GM19452 (cell line): ENCODE measurements at regions not wholly inside any gene's neighbourhood (a gene's known extent, or its start where the extent isn't known, plus 50 kb on each side); places are given as distances from the start of the nearest gene placed in this dataset.
A peak's percentile ranks its signal among the peaks of the same experiment; 100 is the strongest.
"Not testable (repeated sequence)": the region's sequence is repeated elsewhere in the genome, so short reads cannot be mapped to it uniquely, and the experiment has no call there.

Experiments used
- ATAC-seq: cut with Tn5 transposase; IDR thresholded peaks from one replicate; pipeline ENCODE4 v1.9.1; 2021; ENCODE audit not compliant: unreplicated experiment

GRCh38 chr5:72599519-72600370 lies 92.5 kb upstream of the ZNF366 start:
- no peak for ATAC-seq

- ATAC-seq: no peak
These were observed 91.8 kb upstream of the ZNF366 start for GRCh38 chr5:72599065-72599433.

GRCh38 chr5:72598401-72599064 lies 91.3 kb upstream of the ZNF366 start:
- ATAC-seq: no peak

GRCh38 chr5:72597456-72597948 lies 90.3 kb upstream of the ZNF366 start:
- no peak for ATAC-seq

- ATAC-seq: no peak
These were observed 89.7 kb upstream of the ZNF366 start for GRCh38 chr5:72596956-72597355.

- no peak for ATAC-seq
These were observed 81.4 kb upstream of the ZNF366 start for GRCh38 chr5:72588640-72589039.

GRCh38 chr5:72587661-72588308 lies 80.6 kb upstream of the ZNF366 start:
- ATAC-seq: no peak

- no peak for ATAC-seq
These were observed 79.7 kb upstream of the ZNF366 start for GRCh38 chr5:72586788-72587530.

GRCh38 chr5:72584466-72584865 lies 77.3 kb upstream of the ZNF366 start:
- ATAC-seq: peak; percentile 76

GRCh38 chr5:72579290-72579689 lies 72.1 kb upstream of the ZNF366 start:
- ATAC-seq: not testable (repeated sequence)

- ATAC-seq: no peak
These were observed 65.1 kb upstream of the ZNF366 start for GRCh38 chr5:72572236-72572765.

GRCh38 chr5:72569408-72569944 lies 62.3 kb upstream of the ZNF366 start:
- ATAC-seq: no peak

GRCh38 chr5:72566746-72567145 lies 59.5 kb upstream of the ZNF366 start:
- no peak for ATAC-seq

- ATAC-seq: no peak
These were observed 58.5 kb upstream of the ZNF366 start for GRCh38 chr5:72565513-72566289.

- no peak for ATAC-seq
These were observed 55.5 kb upstream of the ZNF366 start for GRCh38 chr5:72562717-72563116.

GRCh38 chr5:72561148-72561972 lies 54.1 kb upstream of the ZNF366 start:
- ATAC-seq: no peak

- no peak for ATAC-seq
These were observed 52.9 kb upstream of the ZNF366 start for GRCh38 chr5:72559866-72560766.

- no peak for ATAC-seq
These were observed 51.2 kb upstream of the ZNF366 start for GRCh38 chr5:72558383-72558782.
